H1 (cell line): ENCODE measurements at regions not wholly inside any gene's neighbourhood (a gene's known extent, or its start where the extent isn't known, plus 50 kb on each side); places are given as distances from the start of the nearest gene placed in this dataset.

Experiments used
- CTCF ChIA-PET: fragments of 300-600 bp; sonication (Branson Sonifier 250); formaldehyde crosslinking; loops from one replicate; lab custom pipeline; 2021; ENCODE audit not compliant: partially characterized antibody; lab: Charles Lee
- POLR2A ChIA-PET: fragments of 300-600 bp; sonication (Branson Sonifier 250); formaldehyde crosslinking; loops from one replicate; lab custom pipeline; 2021; ENCODE audit warnings: inconsistent platforms; ENCODE audit not compliant: partially characterized antibody; lab: Charles Lee
- DNase-seq, 2 experiments: peaks; one replicate each; pipeline versions ENCODE4 v3.0.0 to v3.0.0-alpha.2; 2010 to 2022; ENCODE audit warnings: low spot score in 2 of 2, low read depth in 1 of 2, mixed read lengths in 1 of 2
- FAIRE-seq: peaks from 2 replicates; lab custom pipeline; 2011; peaks lifted over from hg19 to GRCh38; lab: Jason Lieb, UNC
- H2AFZ ChIP-seq: 2 replicates; pipeline ENCODE4 v1.8.1; 2012; ENCODE audit warnings: low read length, inconsistent platforms
- H2AK5ac ChIP-seq: 2 replicates; pipeline ENCODE4 v1.6.1; 2013; ENCODE audit warnings: low read depth, low read length
- H2BK120ac ChIP-seq: replicated peaks from 2 replicates; pipeline ENCODE3; 2013; ENCODE audit warnings: low read depth, low read length, inconsistent platforms
- H2BK12ac ChIP-seq: 2 replicates; pipeline ENCODE4 v1.6.1; 2013; ENCODE audit warnings: low read depth, low read length
- H2BK15ac ChIP-seq: 2 replicates; pipeline ENCODE4 v1.6.1; 2013; ENCODE audit warnings: low read length
- H2BK20ac ChIP-seq: 2 replicates; pipeline ENCODE4 v1.6.1; 2013; ENCODE audit warnings: low read length
- H2BK5ac ChIP-seq: 2 replicates; pipeline ENCODE4 v1.6.1; 2013; ENCODE audit warnings: low read depth, low read length
- H3K14ac ChIP-seq: 2 replicates; pipeline ENCODE4 v1.6.1; 2013; ENCODE audit warnings: inconsistent platforms; ENCODE audit not compliant: insufficient read length
- H3K18ac ChIP-seq: 2 replicates; pipeline ENCODE4 v1.6.1; 2013; ENCODE audit warnings: low read length; ENCODE audit errors: extremely low read depth
- H3K23ac ChIP-seq: 2 replicates; pipeline ENCODE4 v1.6.1; 2013; ENCODE audit warnings: inconsistent platforms; ENCODE audit not compliant: insufficient read length
- H3K23me2 ChIP-seq: 2 replicates; pipeline ENCODE4 v1.6.1; 2013; ENCODE audit warnings: low read depth, low read length
- H3K27ac ChIP-seq: 2 replicates; pipeline ENCODE4 v1.6.1; 2011; ENCODE audit warnings: low read depth, low read length, inconsistent platforms
- H3K27me3 ChIP-seq, 4 experiments: replicated peaks in 1 of 4; 1 replicate in 1 of 4; 2 replicates in 3 of 4; pipeline versions ENCODE4 v1.6.1 to v1.8.1; 2011 to 2013; ENCODE audit warnings: low read length in 3 of 4, mild to moderate bottlenecking in 3 of 4, inconsistent platforms in 2 of 4, mixed read lengths in 2 of 4, moderate library complexity in 1 of 4; ENCODE audit not compliant: control insufficient read depth in 3 of 4, insufficient read depth in 3 of 4; ENCODE audit errors: extremely low read depth in 1 of 4
- H3K36me3 ChIP-seq, 4 experiments: 2 replicates each; pipeline versions ENCODE4 v1.6.1 to v1.8.1; 2011 to 2013; ENCODE audit warnings: mild to moderate bottlenecking in 4 of 4, low read length in 3 of 4, moderate library complexity in 2 of 4, control low read depth in 1 of 4, inconsistent platforms in 1 of 4; ENCODE audit not compliant: insufficient read depth in 4 of 4, control insufficient read depth in 2 of 4
- H3K4ac ChIP-seq: replicated peaks from 2 replicates; pipeline ENCODE3; 2013; ENCODE audit warnings: low read length, low read depth, mixed read lengths, inconsistent platforms; ENCODE audit not compliant: insufficient read length
- H3K4me1 ChIP-seq, 4 experiments: replicated peaks in 1 of 4; 1 replicate in 1 of 4; 2 replicates in 3 of 4; pipeline versions ENCODE4 v1.6.1 to v1.8.1; 2011 to 2013; ENCODE audit warnings: low read length in 3 of 4, inconsistent platforms in 2 of 4, mixed read lengths in 1 of 4; ENCODE audit not compliant: insufficient read depth in 4 of 4, control insufficient read depth in 3 of 4
- H3K4me2 ChIP-seq, 2 experiments: 2 replicates each; pipeline versions ENCODE4 v1.6.1 to v1.8.1; 2011 to 2013; ENCODE audit warnings: low read depth in 2 of 2, low read length in 2 of 2, control low read depth in 1 of 2, inconsistent platforms in 1 of 2, mild to moderate bottlenecking in 1 of 2; ENCODE audit not compliant: insufficient read depth in 1 of 2
- H3K4me3 ChIP-seq, 4 experiments: fragments of 200-600, 300-600 bp in 1 of 4; sonication (generic), shearing (Covaris generic), sonication (Bioruptor Twin) in 1 of 4; 2 replicates each; pipeline versions ENCODE4 v1.5.1 to v1.8.1; 2011 to 2016; ENCODE audit warnings: low read length in 4 of 4, low read depth in 3 of 4, control low read depth in 2 of 4, inconsistent platforms in 2 of 4, mild to moderate bottlenecking in 2 of 4, mixed read lengths in 1 of 4, moderate library complexity in 1 of 4; ENCODE audit not compliant: insufficient read depth in 2 of 4; ENCODE audit errors: extremely low read depth in 1 of 4
- H3K56ac ChIP-seq: replicated peaks from 2 replicates; pipeline ENCODE3; 2013; ENCODE audit warnings: low read depth, mild to moderate bottlenecking, mixed read lengths, low read length, inconsistent platforms; ENCODE audit not compliant: insufficient read length
- H3K79me1 ChIP-seq: 2 replicates; pipeline ENCODE4 v1.6.1; 2013; ENCODE audit warnings: low read depth, low read length, control low read depth
- H3K79me2 ChIP-seq, 2 experiments: 2 replicates each; pipeline versions ENCODE4 v1.6.1 to v1.8.1; 2012 to 2013; ENCODE audit warnings: low read length in 2 of 2, mild to moderate bottlenecking in 2 of 2, inconsistent platforms in 1 of 2; ENCODE audit not compliant: insufficient read depth in 2 of 2, control insufficient read depth in 1 of 2
- H3K9ac ChIP-seq, 4 experiments: replicated peaks in 1 of 4; 1 replicate in 1 of 4; 2 replicates in 3 of 4; pipeline versions ENCODE4 v1.6.1 to v1.8.1; 2011 to 2013; ENCODE audit warnings: low read depth in 3 of 4, low read length in 3 of 4, control low read depth in 2 of 4, mild to moderate bottlenecking in 2 of 4, moderate library complexity in 2 of 4, inconsistent platforms in 1 of 4; ENCODE audit errors: extremely low read depth in 1 of 4
- H3K9me3 ChIP-seq, 2 experiments: 2 replicates each; pipeline versions ENCODE4 v1.6.1 to v1.8.1; 2012 to 2013; ENCODE audit warnings: mild to moderate bottlenecking in 2 of 2, moderate library complexity in 2 of 2, control low read depth in 1 of 2, inconsistent platforms in 1 of 2, low read depth in 1 of 2, low read length in 1 of 2, mixed read lengths in 1 of 2; ENCODE audit not compliant: insufficient read depth in 2 of 2
- H4K20me1 ChIP-seq, 2 experiments: replicated peaks in 1 of 2; 2 replicates each; pipeline versions ENCODE3 to v1.8.1; 2011 to 2013; ENCODE audit warnings: inconsistent platforms in 2 of 2, low read length in 2 of 2, mild to moderate bottlenecking in 1 of 2; ENCODE audit not compliant: insufficient read depth in 2 of 2, control insufficient read depth in 1 of 2
- H4K5ac ChIP-seq: 2 replicates; pipeline ENCODE4 v1.6.1; 2013; ENCODE audit warnings: low read length, low read depth, mixed read lengths, inconsistent platforms; ENCODE audit not compliant: insufficient read length
- H4K8ac ChIP-seq: 2 replicates; pipeline ENCODE4 v1.8.0; 2013; ENCODE audit warnings: mild to moderate bottlenecking, moderate library complexity, low read length, inconsistent platforms; ENCODE audit not compliant: insufficient read depth; ENCODE audit errors: extremely low read depth
- H4K91ac ChIP-seq: replicated peaks from 2 replicates; pipeline ENCODE3; 2013; ENCODE audit warnings: low read length, mixed read lengths, inconsistent platforms; ENCODE audit not compliant: insufficient read length
- BACH1 ChIP-seq: IDR thresholded peaks from 2 replicates; pipeline ENCODE4 v1.6.1; 2012; ENCODE audit warnings: low read length, improper control_type of control experiment
- BRCA1 ChIP-seq: IDR thresholded peaks from 2 replicates; pipeline ENCODE4 v1.6.1; 2012; ENCODE audit warnings: low read depth, low read length, improper control_type of control experiment
- CREB1 ChIP-seq: IDR thresholded peaks from 2 replicates; pipeline ENCODE4 v1.6.1; 2012; ENCODE audit warnings: inconsistent platforms
- E2F6 ChIP-seq: IDR thresholded peaks from 2 replicates; pipeline ENCODE4 v1.6.1; 2012; ENCODE audit warnings: inconsistent platforms
- KDM4A ChIP-seq: IDR thresholded peaks from one replicate; pipeline ENCODE4 v1.7.1; 2012; ENCODE audit warnings: low read depth, mild to moderate bottlenecking, moderate library complexity, low read length, inconsistent platforms; ENCODE audit not compliant: severe bottlenecking
- NANOG ChIP-seq: IDR thresholded peaks from 2 replicates; pipeline ENCODE4 v1.6.1; 2011; ENCODE audit warnings: low read length, low read depth, mild to moderate bottlenecking, inconsistent platforms; ENCODE audit not compliant: insufficient read depth, poor library complexity, severe bottlenecking
- POLR2AphosphoS5 ChIP-seq: IDR thresholded peaks from 2 replicates; pipeline ENCODE4 v1.6.1; 2011; ENCODE audit warnings: low read depth, low read length
- RAD21 ChIP-seq, 2 experiments: IDR thresholded peaks in 1 of 2; conservative IDR thresholded peaks in 1 of 2; 2 replicates each; pipeline ENCODE4 v1.6.1; 2011; ENCODE audit warnings: low read depth in 2 of 2, low read length in 2 of 2, improper control_type of control experiment in 1 of 2, inconsistent platforms in 1 of 2, mild to moderate bottlenecking in 1 of 2, moderate library complexity in 1 of 2
- RBBP5 ChIP-seq: IDR thresholded peaks from 2 replicates; pipeline ENCODE4 v1.7.1; 2012; ENCODE audit warnings: low read depth, mild to moderate bottlenecking, inconsistent platforms, low read length, moderate library complexity, borderline replicate concordance
- RXRA ChIP-seq: IDR thresholded peaks from 2 replicates; pipeline ENCODE4 v1.6.1; 2011; ENCODE audit warnings: low read depth, mild to moderate bottlenecking, low read length, moderate library complexity; ENCODE audit not compliant: insufficient read depth
- SP4 ChIP-seq: IDR thresholded peaks from 2 replicates; pipeline ENCODE4 v1.6.1; 2012; ENCODE audit warnings: low read length, inconsistent platforms
- WGBS, 2 experiments: shearing (Covaris generic) in 1 of 2; methylation state at CpG; one replicate each; pipeline versions ENCODE4 v1.1.6 to v1.1.7; 2013 to 2015; ENCODE audit warnings: low lambda C conversion rate in 2 of 2, mixed read lengths in 2 of 2, inconsistent platforms in 1 of 2, low coverage in 1 of 2, missing lambda C conversion rate in 1 of 2; ENCODE audit not compliant: insufficient replicate concordance in 2 of 2, insufficient coverage in 1 of 2, insufficient read length in 1 of 2; ENCODE audit errors: extremely low coverage in 1 of 2, missing lambda C conversion rate in 1 of 2; 5-methylcytosine and 5-hydroxymethylcytosine counted together

GRCh38 chr14:73770977-73771847 is 57.0 kb upstream of the PNMA1 start:
- no peak overlapping the region for H2BK120ac ChIP-seq
- H2BK20ac ChIP-seq, result no peak overlapping the region
- no peak overlapping the region for H3K56ac ChIP-seq
- 74% methylated on average over 18 of the region's 18 CpGs; no CpG with 5 or more reads in 1 of the 2 experiments for WGBS, 2 experiments
- H2AFZ ChIP-seq, result no peak overlapping the region
- DNase-seq (no peak), FAIRE-seq (no peak)
- no peak overlapping the region for H3K27ac ChIP-seq
- H3K79me1 ChIP-seq, result no peaks in the 10 kb centered on the region
- no peaks in the 10 kb centered on the region for H3K36me3 ChIP-seq
- H3K23ac ChIP-seq, result no peak overlapping the region
- no peak overlapping the region for H3K4ac ChIP-seq
- no peak overlapping the region; the same call in 1 of the 2 replicates for H2BK15ac ChIP-seq
- H3K9me3 ChIP-seq, result no peaks in the 10 kb centered on the region
- H2BK12ac ChIP-seq, result no peak overlapping the region; the same call in 1 of the 2 replicates
- POLR2A ChIA-PET, result interaction anchor here (0.5 to 8.5 kb wide), 10 partner anchors 9 to 476 kb away, joined by 3 to 42 read pairs (median 3); a partner anchor contains a TSS
- H4K91ac ChIP-seq, result no peak overlapping the region
- peaks cover 0 to 25% (median 12%) of the 10 kb centered on the region in 4 experiments; a peak in 4 of 7 replicates for H3K27me3 ChIP-seq
- no peak overlapping the region for H3K9ac ChIP-seq
- no peak overlapping the region for H4K8ac ChIP-seq
- H3K4me3 ChIP-seq, result peak overlapping the region in 1 of 4 experiments; percentile 4; a peak in 1 of 8 replicates
- H3K18ac ChIP-seq, result no peak overlapping the region
- no peaks in the 10 kb centered on the region; the same call in 1 of the 2 replicates for H3K23me2 ChIP-seq
- CTCF ChIA-PET, result interaction anchor here (0.7 to 3.6 kb wide), 10 partner anchors 10 to 97 kb away, joined by 3 to 24 read pairs (median 6); a partner anchor contains a TSS
- peaks cover 5 to 22% (median 8%) of the 10 kb centered on the region in 4 experiments; a peak in 5 of 7 replicates for H3K4me1 ChIP-seq
- no peak overlapping the region for H3K14ac ChIP-seq
- H2AK5ac ChIP-seq, result no peak overlapping the region
- peak overlapping the region; percentile 40 to 47 for H3K4me2 ChIP-seq
- H3K79me2 ChIP-seq, result no peaks in the 10 kb centered on the region
- H2BK5ac ChIP-seq, result no peak overlapping the region
- no peak overlapping the region for H4K5ac ChIP-seq
- H4K20me1 ChIP-seq, result peaks cover 0 to 7% of the 10 kb centered on the region in 2 experiments
- TF ChIP-seq RBBP5 (no peak), BRCA1 (no peak), KDM4A (no peak), RAD21 (IDR thresholded peaks at IDR 0.05 in 1 of 2, conservative IDR thresholded peaks at IDR 0.05 in 1 of 2; ENCODE audit: low read depth in 2 of 2, low read length in 2 of 2) (no peak), RXRA (no peak), CREB1 (no peak), E2F6 (no peak), NANOG (no peak), SP4 (no peak), POLR2AphosphoS5 (no peak), BACH1 (no peak)
